SK-N-SH (cell line): ENCODE measurements at regions not wholly inside any gene's neighbourhood (a gene's known extent, or its start where the extent isn't known, plus 50 kb on each side); places are given as distances from the start of the nearest gene placed in this dataset.

Experiments
- CTCF ChIA-PET: fragments of 300-600, 350-600 bp; formaldehyde crosslinking; extraction: SDS; loops from one replicate; lab custom pipeline; 2021; lab: Yijun Ruan, JAX
- POLR2A ChIA-PET: fragments of 350-600 bp; sonication (Branson Sonifier 250); formaldehyde crosslinking; extraction: SDS; loops from one replicate; lab custom pipeline; 2020; ENCODE audit warnings: antibody characterized with exemption, inconsistent platforms; lab: Yijun Ruan, JAX
- DNase-seq: peaks from one replicate; pipeline ENCODE4 v3.0.0; 2012
- H2AFZ ChIP-seq: fragments of 200-600 bp; sonication (generic); 2 replicates; pipeline ENCODE4 v1.8.1; 2016; ENCODE audit warnings: antibody characterized with exemption, mild to moderate bottlenecking, low read depth
- H3F3A ChIP-seq: fragments of 200-600 bp; sonication (generic); replicated peaks from 2 replicates; pipeline ENCODE3; 2016; ENCODE audit warnings: antibody characterized with exemption, mild to moderate bottlenecking; ENCODE audit not compliant: insufficient read depth
- H3K27ac ChIP-seq, 2 experiments: fragments of 200-500 bp in 1 of 2; fragments of 200-600 bp in 1 of 2; sonication (Bioruptor generic) in 1 of 2; sonication (generic), shearing (Covaris generic) in 1 of 2; 2 replicates each; pipeline versions ENCODE4 v1.5.1 to v1.6.1; 2014 to 2016; ENCODE audit warnings: low read depth in 2 of 2, inconsistent platforms in 1 of 2, low read length in 1 of 2, mild to moderate bottlenecking in 1 of 2, mixed read lengths in 1 of 2
- H3K27me3 ChIP-seq: fragments of 200-600 bp; sonication (generic), shearing (Covaris generic); 2 replicates; pipeline ENCODE4 v1.6.1; 2016; ENCODE audit warnings: mixed run types; ENCODE audit not compliant: insufficient read depth
- H3K36me3 ChIP-seq, 2 experiments: fragments of 200-500 bp in 1 of 2; fragments of 200-600 bp in 1 of 2; sonication (Bioruptor generic) in 1 of 2; sonication (generic) in 1 of 2; replicated peaks in 1 of 2; 2 replicates each; pipeline versions ENCODE3 to v1.5.1; 2014 to 2016; ENCODE audit warnings: low read length in 1 of 2, mild to moderate bottlenecking in 1 of 2; ENCODE audit not compliant: insufficient read depth in 2 of 2, control insufficient read depth in 1 of 2
- H3K4me1 ChIP-seq, 2 experiments: fragments of 200-500 bp in 1 of 2; fragments of 200-600 bp in 1 of 2; sonication (Bioruptor generic) in 1 of 2; sonication (generic), shearing (Covaris generic) in 1 of 2; 2 replicates each; pipeline versions ENCODE4 v1.5.1 to v1.6.1; 2014 to 2016; ENCODE audit warnings: low read depth in 1 of 2, low read length in 1 of 2, mixed run types in 1 of 2; ENCODE audit not compliant: insufficient read depth in 2 of 2, control insufficient read depth in 1 of 2
- H3K4me2 ChIP-seq: fragments of 200-600 bp; sonication (generic), shearing (Covaris generic); 2 replicates; pipeline ENCODE4 v1.6.1; 2017; ENCODE audit warnings: mixed run types
- H3K4me3 ChIP-seq, 2 experiments: fragments of 200-500 bp in 1 of 2; fragments of 200-600 bp in 1 of 2; sonication (Bioruptor generic) in 1 of 2; sonication (generic), shearing (Covaris generic) in 1 of 2; 2 replicates each; pipeline versions ENCODE4 v1.5.1 to v1.8.1; 2014 to 2016; ENCODE audit warnings: low read depth in 2 of 2, inconsistent platforms in 1 of 2, low read length in 1 of 2, mild to moderate bottlenecking in 1 of 2, mixed read lengths in 1 of 2, moderate library complexity in 1 of 2
- H3K79me2 ChIP-seq: fragments of 200-600 bp; sonication (generic); 2 replicates; pipeline ENCODE4 v1.8.1; 2017; ENCODE audit warnings: mild to moderate bottlenecking; ENCODE audit not compliant: insufficient read depth
- H3K9ac ChIP-seq: fragments of 200-600 bp; sonication (generic); 2 replicates; pipeline ENCODE4 v1.6.1; 2017; ENCODE audit warnings: mixed run types
- H3K9me2 ChIP-seq: fragments of 200-600 bp; sonication (generic); 2 replicates; pipeline ENCODE4 v1.6.1; 2017; ENCODE audit warnings: mixed run types
- H3K9me3 ChIP-seq: fragments of 200-600 bp; sonication (generic); 2 replicates; pipeline ENCODE4 v1.6.1; 2017; ENCODE audit warnings: mixed run types, mild to moderate bottlenecking, moderate library complexity
- H4K20me1 ChIP-seq: fragments of 200-600 bp; sonication (generic); 2 replicates; pipeline ENCODE4 v1.6.1; 2017; ENCODE audit warnings: mild to moderate bottlenecking, mixed run types; ENCODE audit not compliant: insufficient read depth
- CHD2 ChIP-seq: fragments of 150-350 bp; IDR thresholded peaks from 2 replicates; pipeline ENCODE4 v1.6.1; 2018; ENCODE audit warnings: low read length; ENCODE audit not compliant: partially characterized antibody
- FOXJ3 ChIP-seq: sonication (generic); formaldehyde crosslinking; IDR thresholded peaks from 2 replicates; pipeline ENCODE4 v1.5.1; 2020; ENCODE audit warnings: mild to moderate bottlenecking, missing genetic modification reagents
- GABPA ChIP-seq: IDR thresholded peaks from 2 replicates; pipeline ENCODE4 v1.4.0; 2012; ENCODE audit warnings: low read depth, mild to moderate bottlenecking
- GATA2 ChIP-seq: sonication (generic); formaldehyde crosslinking; IDR thresholded peaks from 2 replicates; pipeline ENCODE4 v1.5.0; 2020; ENCODE audit warnings: mild to moderate bottlenecking, missing genetic modification reagents
- JUND ChIP-seq: IDR thresholded peaks from 2 replicates; pipeline ENCODE4 v1.4.0; 2012
- RAD21 ChIP-seq: IDR thresholded peaks from 2 replicates; pipeline ENCODE4 v1.6.1; 2012; ENCODE audit warnings: mild to moderate bottlenecking, low read length
- RCOR1 ChIP-seq: fragments of 150-350 bp; IDR thresholded peaks from 2 replicates; pipeline ENCODE4 v1.6.1; 2017; ENCODE audit warnings: antibody characterized with exemption, low read length
- REST ChIP-seq: IDR thresholded peaks from 2 replicates; pipeline ENCODE4 v1.6.1; 2012; ENCODE audit warnings: mild to moderate bottlenecking, low read depth, low read length, moderate library complexity
- RXRA ChIP-seq: IDR thresholded peaks from 2 replicates; pipeline ENCODE4 v1.4.0; 2012; ENCODE audit warnings: low read depth, mild to moderate bottlenecking, borderline replicate concordance
- SMC3 ChIP-seq: IDR thresholded peaks from 2 replicates; pipeline ENCODE4 v1.6.1; 2012; ENCODE audit warnings: low read depth, low read length, improper control_type of control experiment
- WGBS: methylation state at CpG from one replicate; pipeline ENCODE4 v1.1.6; 2017; ENCODE audit warnings: low lambda C conversion rate; 5-methylcytosine and 5-hydroxymethylcytosine counted together
- TF ChIP-seq, protein P1 (sequence below): IDR thresholded peaks from 2 replicates; pipeline ENCODE4 v1.4.0; 2012; ENCODE audit warnings: low read depth, borderline replicate concordance
- TF ChIP-seq, protein P2 (sequence below): IDR thresholded peaks from 2 replicates; pipeline ENCODE4 v1.4.0; 2012; ENCODE audit warnings: low read depth, borderline replicate concordance
- TF ChIP-seq, protein P3 (sequence below): IDR thresholded peaks from 2 replicates; pipeline ENCODE4; 2012
- TF ChIP-seq, protein P4 (sequence below): fragments of 200-600 bp; sonication (generic); IDR thresholded peaks from 2 replicates; pipeline ENCODE4 v1.6.1; 2017; ENCODE audit warnings: antibody characterized with exemption, mild to moderate bottlenecking, moderate library complexity

DNA sequence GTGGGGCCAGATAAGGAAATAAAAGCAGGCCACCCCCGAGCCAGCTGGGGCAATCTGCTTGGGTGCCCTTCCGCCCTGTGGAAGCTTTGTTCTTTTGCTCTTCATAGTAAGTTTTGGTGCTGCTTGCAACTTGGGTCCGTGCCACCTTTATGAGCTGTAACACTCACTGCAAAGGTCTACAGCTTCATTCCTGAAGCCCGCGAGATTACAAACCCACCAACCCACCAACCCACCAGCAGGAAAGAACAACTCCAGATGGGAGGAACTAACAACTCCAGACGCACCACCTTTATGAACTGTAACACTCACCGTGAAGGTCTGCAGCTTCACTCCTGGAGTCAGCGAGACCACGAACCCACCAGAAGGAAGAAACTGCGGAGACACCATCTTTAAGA, 84.2 kb upstream of the ARRDC4 start:
- no peaks in the 10 kb centered on the region for H3K4me1 ChIP-seq
- no peaks in the 10 kb centered on the region for H4K20me1 ChIP-seq
- no peaks in the 10 kb centered on the region for H3F3A ChIP-seq
- no peak overlapping the region for H3K9ac ChIP-seq
- no peaks in the 10 kb centered on the region for H3K27me3 ChIP-seq
- no peaks in the 10 kb centered on the region for H3K9me3 ChIP-seq
- CTCF ChIA-PET: interaction anchor here (0.8 kb wide), 1 partner anchor 23 kb away, joined by 3 read pairs; no protein-coding TSS in a partner anchor
- no peaks in the 10 kb centered on the region for H3K36me3 ChIP-seq
- H3K4me3 ChIP-seq: peak overlapping the region in 1 of 2 experiments; percentile 59; a peak in 1 of 4 replicates
- H3K9me2 ChIP-seq: no peaks in the 10 kb centered on the region
- H3K4me2 ChIP-seq: no peak overlapping the region
- POLR2A ChIA-PET: no interaction called here
- H3K79me2 ChIP-seq: no peaks in the 10 kb centered on the region
- H2AFZ ChIP-seq: no peak overlapping the region
- WGBS: 57% methylated on average over 10 of the region's 10 CpGs
- no peak overlapping the region for H3K27ac ChIP-seq
- DNase-seq: no peak
- TF ChIP-seq, protein P1, sequence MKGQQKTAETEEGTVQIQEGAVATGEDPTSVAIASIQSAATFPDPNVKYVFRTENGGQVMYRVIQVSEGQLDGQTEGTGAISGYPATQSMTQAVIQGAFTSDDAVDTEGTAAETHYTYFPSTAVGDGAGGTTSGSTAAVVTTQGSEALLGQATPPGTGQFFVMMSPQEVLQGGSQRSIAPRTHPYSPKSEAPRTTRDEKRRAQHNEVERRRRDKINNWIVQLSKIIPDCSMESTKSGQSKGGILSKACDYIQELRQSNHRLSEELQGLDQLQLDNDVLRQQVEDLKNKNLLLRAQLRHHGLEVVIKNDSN: no peak
- TF ChIP-seq GABPA: no peak
- no peak for TF ChIP-seq FOXJ3 (CRISPR knock-in tag)
- TF ChIP-seq GATA2 (CRISPR knock-in tag): no peak

- Histone ChIP-seq H2AFZ (peak overlapping the region; percentile 58), H3K4me3 (peak overlapping the region; percentile 12 to 29; a peak in 2 of 4 replicates), H3K79me2 (no peaks in the 10 kb centered on the region), H3F3A (no peaks in the 10 kb centered on the region), H3K27ac (no peak overlapping the region), H3K9ac (no peak overlapping the region), H3K4me2 (peak overlapping the region; percentile 34; the same call in 1 of the 2 replicates), H3K9me3 (no peaks in the 10 kb centered on the region), H3K36me3 (no peaks in the 10 kb centered on the region), H3K9me2 (no peaks in the 10 kb centered on the region), H3K4me1 (no peaks in the 10 kb centered on the region), H3K27me3 (no peaks in the 10 kb centered on the region), H4K20me1 (no peaks in the 10 kb centered on the region)
- CTCF ChIA-PET: interaction anchor here (0.7 kb wide), 1 partner anchor 99 kb away, joined by 3 read pairs; no protein-coding TSS in a partner anchor
- 8% methylated on average over 8 of the region's 8 CpGs for WGBS
- POLR2A ChIA-PET: no interaction called here
- no peak for DNase-seq
- no peak for TF ChIP-seq CHD2
- TF ChIP-seq RXRA: no peak
- TF ChIP-seq GABPA: no peak
- TF ChIP-seq, protein P2, sequence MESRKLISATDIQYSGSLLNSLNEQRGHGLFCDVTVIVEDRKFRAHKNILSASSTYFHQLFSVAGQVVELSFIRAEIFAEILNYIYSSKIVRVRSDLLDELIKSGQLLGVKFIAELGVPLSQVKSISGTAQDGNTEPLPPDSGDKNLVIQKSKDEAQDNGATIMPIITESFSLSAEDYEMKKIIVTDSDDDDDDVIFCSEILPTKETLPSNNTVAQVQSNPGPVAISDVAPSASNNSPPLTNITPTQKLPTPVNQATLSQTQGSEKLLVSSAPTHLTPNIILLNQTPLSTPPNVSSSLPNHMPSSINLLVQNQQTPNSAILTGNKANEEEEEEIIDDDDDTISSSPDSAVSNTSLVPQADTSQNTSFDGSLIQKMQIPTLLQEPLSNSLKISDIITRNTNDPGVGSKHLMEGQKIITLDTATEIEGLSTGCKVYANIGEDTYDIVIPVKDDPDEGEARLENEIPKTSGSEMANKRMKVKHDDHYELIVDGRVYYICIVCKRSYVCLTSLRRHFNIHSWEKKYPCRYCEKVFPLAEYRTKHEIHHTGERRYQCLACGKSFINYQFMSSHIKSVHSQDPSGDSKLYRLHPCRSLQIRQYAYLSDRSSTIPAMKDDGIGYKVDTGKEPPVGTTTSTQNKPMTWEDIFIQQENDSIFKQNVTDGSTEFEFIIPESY: no peak
- TF ChIP-seq, protein P1: no peak
- TF ChIP-seq, protein P3, sequence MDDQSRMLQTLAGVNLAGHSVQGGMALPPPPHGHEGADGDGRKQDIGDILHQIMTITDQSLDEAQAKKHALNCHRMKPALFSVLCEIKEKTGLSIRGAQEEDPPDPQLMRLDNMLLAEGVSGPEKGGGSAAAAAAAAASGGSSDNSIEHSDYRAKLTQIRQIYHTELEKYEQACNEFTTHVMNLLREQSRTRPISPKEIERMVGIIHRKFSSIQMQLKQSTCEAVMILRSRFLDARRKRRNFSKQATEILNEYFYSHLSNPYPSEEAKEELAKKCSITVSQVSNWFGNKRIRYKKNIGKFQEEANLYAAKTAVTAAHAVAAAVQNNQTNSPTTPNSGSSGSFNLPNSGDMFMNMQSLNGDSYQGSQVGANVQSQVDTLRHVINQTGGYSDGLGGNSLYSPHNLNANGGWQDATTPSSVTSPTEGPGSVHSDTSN: no peak
- TF ChIP-seq, protein P4, sequence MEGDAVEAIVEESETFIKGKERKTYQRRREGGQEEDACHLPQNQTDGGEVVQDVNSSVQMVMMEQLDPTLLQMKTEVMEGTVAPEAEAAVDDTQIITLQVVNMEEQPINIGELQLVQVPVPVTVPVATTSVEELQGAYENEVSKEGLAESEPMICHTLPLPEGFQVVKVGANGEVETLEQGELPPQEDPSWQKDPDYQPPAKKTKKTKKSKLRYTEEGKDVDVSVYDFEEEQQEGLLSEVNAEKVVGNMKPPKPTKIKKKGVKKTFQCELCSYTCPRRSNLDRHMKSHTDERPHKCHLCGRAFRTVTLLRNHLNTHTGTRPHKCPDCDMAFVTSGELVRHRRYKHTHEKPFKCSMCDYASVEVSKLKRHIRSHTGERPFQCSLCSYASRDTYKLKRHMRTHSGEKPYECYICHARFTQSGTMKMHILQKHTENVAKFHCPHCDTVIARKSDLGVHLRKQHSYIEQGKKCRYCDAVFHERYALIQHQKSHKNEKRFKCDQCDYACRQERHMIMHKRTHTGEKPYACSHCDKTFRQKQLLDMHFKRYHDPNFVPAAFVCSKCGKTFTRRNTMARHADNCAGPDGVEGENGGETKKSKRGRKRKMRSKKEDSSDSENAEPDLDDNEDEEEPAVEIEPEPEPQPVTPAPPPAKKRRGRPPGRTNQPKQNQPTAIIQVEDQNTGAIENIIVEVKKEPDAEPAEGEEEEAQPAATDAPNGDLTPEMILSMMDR: 0 out of 2 replicates have a peak, but pooled peaks have one; percentile 17
- 0 out of 2 replicates have a peak, but pooled peaks have one; percentile 10 for TF ChIP-seq RAD21
- no peak for TF ChIP-seq RCOR1
- no peak; the same call in 1 of the 2 replicates for TF ChIP-seq SMC3
- TF ChIP-seq JUND: no peak
- TF ChIP-seq REST: no peak
Measured at GRCh38 chr15:97881346-97881965, 79.0 kb upstream of the ARRDC4 start.
